Esophagus squamous epithelium (tissue), 5 donors: ENCODE measurements at regions not wholly inside any gene's neighbourhood (a gene's known extent, or its start where the extent isn't known, plus 50 kb on each side); places are given as distances from the start of the nearest gene placed in this dataset.

Source experiments
- DNase-seq: peaks from one replicate; lab custom pipeline; 2025; lab: John Stamatoyannopoulos, UW
- H3K27ac ChIP-seq, 4 donors: fragments of 200-600 bp; sonication (generic); one replicate each; pipeline ENCODE4 v1.5.1; 2016 to 2019; ENCODE audit warnings: mild to moderate bottlenecking in 1 of 4
- H3K27me3 ChIP-seq, 4 donors: fragments of 200-600 bp; sonication (generic); 1 replicate in 3 of 4; 2 replicates in 1 of 4; pipeline versions ENCODE4 v1.5.1 to v1.6.0; 2017 to 2021; ENCODE audit warnings: antibody characterized with exemption in 1 of 4
- H3K36me3 ChIP-seq, 3 donors: fragments of 200-600 bp; sonication (generic); one replicate each; pipeline ENCODE4 v1.5.1; 2016 to 2019
- H3K4me1 ChIP-seq, 3 donors: fragments of 200-600 bp; sonication (generic); one replicate each; pipeline ENCODE4 v1.5.1; 2017 to 2019
- H3K4me3 ChIP-seq, 4 donors: fragments of 200-600 bp; sonication (generic); 1 replicate in 3 of 4; 2 replicates in 1 of 4; pipeline ENCODE4 v1.5.1; 2016 to 2019; ENCODE audit warnings: mild to moderate bottlenecking in 2 of 4, moderate library complexity in 1 of 4
- H3K9me3 ChIP-seq, 3 donors: fragments of 200-600 bp; sonication (generic); one replicate each; pipeline ENCODE4 v1.5.1; 2016 to 2019
- POLR2A ChIP-seq, 4 donors: fragments of 450-650 bp; IDR thresholded peaks; one replicate each; pipeline ENCODE4 v1.6.1; 2017; ENCODE audit warnings: antibody characterized with exemption in 4 of 4, mild to moderate bottlenecking in 4 of 4, moderate library complexity in 3 of 4
- WGBS, 2 donors: methylation state at CpG; one replicate each; pipeline ENCODE4 v1.1.5; 2018; 5-methylcytosine and 5-hydroxymethylcytosine counted together
- intact Hi-C: fragments of 100-400 bp; cut with DNase I; formaldehyde crosslinking; loops from one replicate; pipeline ENCODE4 v1.15.0; 2022
- TF ChIP-seq, protein P1 (sequence below), 6 experiments: fragments of 450-650 bp in 4 of 6; fragments of 200-600 bp in 2 of 6; sonication (generic) in 2 of 6; IDR thresholded peaks; one replicate each; pipeline ENCODE4 v1.5.1; 2016 to 2019; ENCODE audit warnings: antibody characterized with exemption in 6 of 6, mild to moderate bottlenecking in 4 of 6, moderate library complexity in 4 of 6
- donor health status: DM: yes; HTN: yes; CAD: no.

DNA sequence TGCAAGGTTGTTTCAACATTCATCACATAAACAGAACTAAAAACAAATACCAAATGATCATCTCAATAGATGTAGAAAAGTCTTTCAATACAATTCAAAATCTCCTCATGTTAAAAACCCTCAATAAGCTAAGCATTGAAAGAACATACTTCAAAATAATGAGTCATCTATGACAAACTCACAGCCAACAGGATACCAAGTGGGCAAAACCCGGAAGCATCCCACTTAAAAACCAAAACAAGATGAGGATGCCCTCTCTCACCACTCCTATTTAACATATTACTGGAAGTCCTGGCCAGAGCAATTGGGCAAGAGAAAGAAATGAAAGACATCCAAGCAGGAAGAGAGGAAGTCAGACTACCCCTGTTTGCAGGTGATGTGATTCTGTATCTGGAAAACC is 992.2 kb upstream of the PIK3C3 start:
- intact Hi-C loops: no loop called here

DNA sequence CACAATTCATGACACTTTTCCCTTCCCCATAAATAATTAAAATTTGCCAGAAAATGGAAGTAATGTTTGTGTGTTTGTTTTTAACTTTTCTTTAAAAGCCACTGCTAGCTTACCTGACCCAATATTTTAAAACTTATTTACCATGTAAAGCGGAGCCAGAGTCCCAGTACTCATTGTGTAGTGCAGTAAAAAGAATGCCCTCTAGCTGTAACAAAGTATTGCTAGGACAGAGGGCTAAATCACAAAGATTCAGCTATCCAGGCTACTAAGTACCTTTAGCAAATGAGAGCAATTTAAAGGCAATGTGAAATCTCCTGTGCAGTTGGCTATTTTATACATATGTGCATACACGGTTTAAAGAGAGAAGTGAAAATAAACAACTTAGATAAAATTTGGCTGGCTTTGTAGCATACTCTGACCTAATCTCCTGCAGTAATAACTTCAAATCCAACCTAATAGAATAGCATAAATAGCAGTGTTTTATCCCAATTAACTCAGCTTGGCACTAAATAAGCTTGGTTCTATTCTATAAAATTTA is 997.4 kb upstream of the PIK3C3 start:
- Histone ChIP-seq H3K27ac (no peak overlapping the region), H3K9me3 (no peaks in the 10 kb centered on the region), H3K4me3 (no peak overlapping the region), H3K4me1 (no peaks in the 10 kb centered on the region), H3K36me3 (no peaks in the 10 kb centered on the region), H3K27me3 (no peaks in the 10 kb centered on the region)
- intact Hi-C loops: no loop called here
- 65 to 71% methylated on average over 2 of the region's 2 CpGs for WGBS, 2 donors
- no peak for DNase-seq
- TF ChIP-seq, protein P1, sequence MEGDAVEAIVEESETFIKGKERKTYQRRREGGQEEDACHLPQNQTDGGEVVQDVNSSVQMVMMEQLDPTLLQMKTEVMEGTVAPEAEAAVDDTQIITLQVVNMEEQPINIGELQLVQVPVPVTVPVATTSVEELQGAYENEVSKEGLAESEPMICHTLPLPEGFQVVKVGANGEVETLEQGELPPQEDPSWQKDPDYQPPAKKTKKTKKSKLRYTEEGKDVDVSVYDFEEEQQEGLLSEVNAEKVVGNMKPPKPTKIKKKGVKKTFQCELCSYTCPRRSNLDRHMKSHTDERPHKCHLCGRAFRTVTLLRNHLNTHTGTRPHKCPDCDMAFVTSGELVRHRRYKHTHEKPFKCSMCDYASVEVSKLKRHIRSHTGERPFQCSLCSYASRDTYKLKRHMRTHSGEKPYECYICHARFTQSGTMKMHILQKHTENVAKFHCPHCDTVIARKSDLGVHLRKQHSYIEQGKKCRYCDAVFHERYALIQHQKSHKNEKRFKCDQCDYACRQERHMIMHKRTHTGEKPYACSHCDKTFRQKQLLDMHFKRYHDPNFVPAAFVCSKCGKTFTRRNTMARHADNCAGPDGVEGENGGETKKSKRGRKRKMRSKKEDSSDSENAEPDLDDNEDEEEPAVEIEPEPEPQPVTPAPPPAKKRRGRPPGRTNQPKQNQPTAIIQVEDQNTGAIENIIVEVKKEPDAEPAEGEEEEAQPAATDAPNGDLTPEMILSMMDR (IDR thresholded peaks at IDR 0.05): no peak
- TF ChIP-seq POLR2A (IDR thresholded peaks at IDR 0.05): no peak

More for the DNA sequence above, 992.2 kb upstream of the PIK3C3 start:
- H3K27me3 ChIP-seq: no peaks in the 10 kb centered on the region
- H3K27ac ChIP-seq: no peak overlapping the region
- 71 to 91% methylated on average over 1 of the region's 1 CpG for WGBS, 2 donors
- no peak for DNase-seq
- H3K36me3 ChIP-seq: no peaks in the 10 kb centered on the region
- no peaks in the 10 kb centered on the region for H3K4me1 ChIP-seq
- H3K4me3 ChIP-seq: no peak overlapping the region
- TF ChIP-seq, protein P1 (IDR thresholded peaks at IDR 0.05): no peak
- no peak for TF ChIP-seq POLR2A (IDR thresholded peaks at IDR 0.05)
- H3K9me3 ChIP-seq: no peaks in the 10 kb centered on the region

DNA sequence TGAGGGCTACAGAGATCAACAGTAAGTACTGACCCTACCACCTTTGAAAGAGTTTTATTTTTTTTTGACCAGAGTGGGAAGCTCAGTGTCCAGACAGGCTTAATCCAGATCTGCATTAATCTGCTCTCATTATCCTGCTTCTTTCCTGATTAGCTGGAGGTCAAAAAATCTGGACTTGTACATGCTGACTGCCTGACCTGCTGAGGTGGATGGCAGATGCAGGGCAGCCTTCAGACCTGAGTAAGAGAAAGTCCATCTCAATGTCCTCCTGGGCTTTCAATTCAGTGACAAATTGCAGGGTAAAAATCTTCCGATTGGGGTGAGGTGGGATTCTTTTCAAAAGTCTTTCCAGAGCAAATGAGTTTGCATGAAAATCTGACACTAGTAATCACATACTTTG is 998.8 kb upstream of the PIK3C3 start:
- Histone ChIP-seq H3K27ac (no peak overlapping the region), H3K9me3 (no peaks in the 10 kb centered on the region), H3K4me3 (no peak overlapping the region), H3K27me3 (no peaks in the 10 kb centered on the region), H3K4me1 (no peaks in the 10 kb centered on the region), H3K36me3 (no peaks in the 10 kb centered on the region)
- intact Hi-C loops: no loop called here
- WGBS, 2 donors: 38 to 58% methylated on average over 1 of the region's 1 CpG
- no peak for TF ChIP-seq POLR2A (IDR thresholded peaks at IDR 0.05)
- TF ChIP-seq, protein P1 (IDR thresholded peaks at IDR 0.05): no peak
- no peak for DNase-seq

DNA sequence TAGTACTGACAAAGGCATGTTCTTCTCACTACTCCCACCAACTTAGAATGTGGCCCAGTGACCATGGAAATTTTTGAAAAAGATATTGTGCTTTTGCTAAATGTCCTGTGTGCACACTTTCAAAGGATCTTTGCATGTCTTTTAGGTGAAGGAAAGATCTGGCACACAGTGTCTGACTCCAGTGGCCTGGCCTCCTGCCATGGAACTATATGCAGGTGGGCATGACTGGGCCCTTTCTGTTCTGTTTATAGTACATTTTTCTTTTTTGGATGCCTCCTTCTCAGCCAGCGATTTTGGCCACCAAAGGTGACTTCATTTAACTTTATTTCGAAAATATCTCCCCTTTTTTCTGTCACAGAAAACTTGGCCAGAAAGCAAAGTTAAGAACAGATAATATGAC is 999.7 kb upstream of the PIK3C3 start:
- Histone ChIP-seq H3K4me1 (no peaks in the 10 kb centered on the region), H3K9me3 (no peaks in the 10 kb centered on the region), H3K27me3 (no peaks in the 10 kb centered on the region), H3K36me3 (no peaks in the 10 kb centered on the region), H3K27ac (no peak overlapping the region), H3K4me3 (no peak overlapping the region)
- intact Hi-C loops: no loop called here
- 45 to 60% methylated on average over 2 of the region's 2 CpGs for WGBS, 2 donors
- no peak for DNase-seq
- TF ChIP-seq, protein P1 (IDR thresholded peaks at IDR 0.05): no peak
- TF ChIP-seq POLR2A (IDR thresholded peaks at IDR 0.05): no peak

DNA sequence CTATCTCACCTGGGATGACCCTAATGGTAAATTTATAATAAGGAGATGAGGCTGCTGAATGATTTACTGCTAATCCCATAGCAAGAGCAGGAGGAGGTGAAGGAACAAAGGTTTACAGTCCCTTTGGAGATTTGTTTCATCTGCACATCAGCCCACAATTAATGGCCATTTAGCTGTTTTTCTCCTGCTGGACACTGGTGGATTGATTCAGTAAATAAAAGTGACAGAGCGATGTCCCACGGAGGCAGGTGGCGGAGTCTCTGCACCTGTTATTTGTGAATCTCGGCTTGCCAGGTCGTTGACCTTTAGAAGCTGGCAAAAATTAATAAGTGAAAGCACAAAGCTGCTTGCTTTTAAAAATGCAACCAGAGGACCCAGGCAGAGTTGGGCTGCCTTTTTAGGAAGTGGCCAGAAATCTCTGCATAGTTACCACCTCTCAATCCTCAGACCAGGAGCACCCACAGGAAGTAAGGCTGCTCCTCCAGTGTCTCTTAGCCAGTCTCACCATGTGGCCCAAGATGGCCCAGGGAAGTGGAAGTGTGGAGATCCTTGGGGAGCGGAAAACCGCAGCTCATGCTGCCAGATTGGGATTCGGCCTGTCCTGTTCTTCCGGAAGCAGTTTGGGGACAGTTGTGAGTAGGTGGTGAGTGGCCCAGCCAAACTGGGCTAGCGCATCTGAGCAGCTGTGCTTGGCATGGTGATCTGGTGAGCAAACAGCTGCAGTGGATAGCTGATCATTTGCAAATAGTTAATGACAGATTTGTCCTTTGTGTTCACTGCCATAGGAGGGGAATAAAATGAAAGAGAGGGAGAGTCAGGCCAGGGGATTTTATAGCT is 1005.7 kb upstream of the PIK3C3 start:
- Histone ChIP-seq H3K27ac (no peak overlapping the region), H3K4me1 (no peaks in the 10 kb centered on the region), H3K36me3 (no peaks in the 10 kb centered on the region), H3K4me3 (no peak overlapping the region), H3K9me3 (no peaks in the 10 kb centered on the region), H3K27me3 (no peaks in the 10 kb centered on the region)
- no peak for DNase-seq
- WGBS, 2 donors: 77 to 87% methylated on average over 6 to 10 of the region's 10 CpGs
- TF ChIP-seq POLR2A (IDR thresholded peaks at IDR 0.05): no peak
- TF ChIP-seq, protein P1 (IDR thresholded peaks at IDR 0.05): no peak
- intact Hi-C loops: no loop called here
